Ovary (tissue), 7 donors: ENCODE measurements at regions not wholly inside any gene's neighbourhood (a gene's known extent, or its start where the extent isn't known, plus 50 kb on each side); places are given as distances from the start of the nearest gene placed in this dataset.

Source experiments
- DNase-seq, 5 donors: peaks; one replicate each; pipeline ENCODE4 v3.0.0-alpha.2; 2019 to 2020
- H3K27ac ChIP-seq, 2 donors: fragments of 200-600 bp; one replicate each; pipeline versions ENCODE4 v1.5.1 to v1.8.0; 2019 to 2022
- H3K27me3 ChIP-seq: fragments of 200-600 bp; one replicate; pipeline ENCODE4 v1.8.0; 2022
- H3K36me3 ChIP-seq: fragments of 200-600 bp; sonication (generic); one replicate; pipeline ENCODE4 v1.5.1; 2019
- H3K4me1 ChIP-seq: one replicate; pipeline ENCODE4 v1.8.1; 2013; ENCODE audit warnings: mild to moderate bottlenecking, moderate library complexity; ENCODE audit not compliant: insufficient read depth
- H3K4me3 ChIP-seq: fragments of 200-600 bp; sonication (generic); one replicate; pipeline ENCODE4 v1.5.1; 2017
- H3K9me3 ChIP-seq, 2 donors: fragments of 200-600 bp in 1 of 2; sonication (generic) in 1 of 2; one replicate each; pipeline versions ENCODE4 v1.5.1 to v1.8.1; 2013 to 2019; ENCODE audit warnings: mild to moderate bottlenecking in 1 of 2, moderate library complexity in 1 of 2
- EP300 ChIP-seq: sonication (generic); formaldehyde crosslinking; IDR thresholded peaks from one replicate; pipeline ENCODE4 v1.6.1; 2017; ENCODE audit warnings: antibody characterized with exemption
- POLR2A ChIP-seq: fragments of 450-650 bp; IDR thresholded peaks from one replicate; pipeline ENCODE4 v1.6.1; 2017; ENCODE audit warnings: antibody characterized with exemption, mild to moderate bottlenecking, moderate library complexity
- WGBS, 3 donors: extraction: QIAGEN DNeasy Blood & Tissue Kit in 1 of 3; methylation state at CpG; one replicate each; pipeline versions ENCODE4 v1.1.5 to v1.1.7; 2013 to 2017; 5-methylcytosine and 5-hydroxymethylcytosine counted together
- intact Hi-C, 4 donors: fragments of 100-400 bp; cut with DNase I; formaldehyde crosslinking; loops; one replicate each; pipeline versions ENCODE4 v1.11.0 to v1.15.1; 2022 to 2023
- TF ChIP-seq, protein P1 (sequence below), 3 donors: fragments of 450-650 bp in 2 of 3; fragments of 200-600 bp in 1 of 3; IDR thresholded peaks; one replicate each; pipeline versions ENCODE4 v1.5.1 to v1.8.0; 2016 to 2022; ENCODE audit warnings: antibody characterized with exemption in 3 of 3, mild to moderate bottlenecking in 1 of 3
- donor health status: DM: no; HTN: no; CAD: no; lungs with moderate emphysema.
- donor health status: DM: no; HTN: no; CAD: no.
- donor health status: Bipolar disorder and iron deficiency.
- donor health status: DM: no; HTN: no; CAD: no.
- donor health status: DM: yes; HTN: yes; CAD: no.

GRCh38 chrX:69215161-69215875 lies 50.1 kb upstream of the PJA1 start:
- H3K4me3 ChIP-seq = no peak overlapping the region
- no peak for DNase-seq
- 79 to 86% (median 80%) methylated on average over 17 of the region's 17 CpGs for WGBS, 3 donors
- no peak for TF ChIP-seq EP300
- TF ChIP-seq, protein P1, sequence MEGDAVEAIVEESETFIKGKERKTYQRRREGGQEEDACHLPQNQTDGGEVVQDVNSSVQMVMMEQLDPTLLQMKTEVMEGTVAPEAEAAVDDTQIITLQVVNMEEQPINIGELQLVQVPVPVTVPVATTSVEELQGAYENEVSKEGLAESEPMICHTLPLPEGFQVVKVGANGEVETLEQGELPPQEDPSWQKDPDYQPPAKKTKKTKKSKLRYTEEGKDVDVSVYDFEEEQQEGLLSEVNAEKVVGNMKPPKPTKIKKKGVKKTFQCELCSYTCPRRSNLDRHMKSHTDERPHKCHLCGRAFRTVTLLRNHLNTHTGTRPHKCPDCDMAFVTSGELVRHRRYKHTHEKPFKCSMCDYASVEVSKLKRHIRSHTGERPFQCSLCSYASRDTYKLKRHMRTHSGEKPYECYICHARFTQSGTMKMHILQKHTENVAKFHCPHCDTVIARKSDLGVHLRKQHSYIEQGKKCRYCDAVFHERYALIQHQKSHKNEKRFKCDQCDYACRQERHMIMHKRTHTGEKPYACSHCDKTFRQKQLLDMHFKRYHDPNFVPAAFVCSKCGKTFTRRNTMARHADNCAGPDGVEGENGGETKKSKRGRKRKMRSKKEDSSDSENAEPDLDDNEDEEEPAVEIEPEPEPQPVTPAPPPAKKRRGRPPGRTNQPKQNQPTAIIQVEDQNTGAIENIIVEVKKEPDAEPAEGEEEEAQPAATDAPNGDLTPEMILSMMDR (IDR thresholded peaks at IDR 0.05) = no peak
- no peak for TF ChIP-seq POLR2A
- no peaks in the 10 kb centered on the region for H3K4me1 ChIP-seq
- intact Hi-C loops = no loop called here
- no peaks in the 10 kb centered on the region for H3K9me3 ChIP-seq
- no peak overlapping the region for H3K27ac ChIP-seq
- H3K36me3 ChIP-seq = no peaks in the 10 kb centered on the region
- H3K27me3 ChIP-seq = no peaks in the 10 kb centered on the region
